ENCODE measurements at regions not wholly inside any gene's neighbourhood (a gene's known extent, or its start where the extent isn't known, plus 50 kb on each side); places are given as distances from the start of the nearest gene placed in this dataset.

DNA sequence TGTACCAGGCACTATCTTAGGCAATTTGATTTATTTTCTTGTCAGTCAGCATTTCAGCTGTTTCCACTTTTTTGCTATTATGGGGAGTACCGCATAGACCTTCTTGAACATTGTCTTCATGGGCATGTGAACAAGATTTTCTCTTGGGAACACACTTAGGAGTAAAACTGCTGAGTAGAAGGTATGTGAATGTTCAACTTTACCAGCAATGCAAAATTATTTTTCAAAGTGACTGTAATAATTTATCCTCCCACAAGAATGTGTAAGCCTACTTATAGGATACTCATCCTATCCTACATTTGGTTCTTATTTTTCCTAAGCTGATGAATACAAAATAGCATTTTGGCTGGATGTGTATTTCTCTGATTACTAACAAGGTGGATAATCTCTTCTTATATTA lies 132.0 kb upstream of the NAV2 start:
- Histone ChIP-seq H4K8ac (ENCODE audit: extremely low read depth, insufficient read depth, low read length) (no peak overlapping the region), H2BK5ac (ENCODE audit: low read depth, low read length) (no peak overlapping the region), H3K4me1 (replicated peaks in 1 of 4; ENCODE audit: control insufficient read depth in 3 of 4, insufficient read depth in 4 of 4, low read length in 3 of 4) (peaks cover 0 to 3% (median 0%) of the 10 kb centered on the region in 4 experiments; a peak in 1 of 7 replicates), H4K5ac (ENCODE audit: insufficient read length, low read depth, low read length) (no peak overlapping the region), H3K23me2 (ENCODE audit: low read depth, low read length) (0 out of 2 replicates have a peak, but pooled peaks cover under 1% of the 10 kb centered on the region), H2BK12ac (ENCODE audit: low read depth, low read length) (no peak overlapping the region), H2BK15ac (ENCODE audit: low read length) (no peak overlapping the region), H3K9me3 (ENCODE audit: insufficient read depth in 2 of 2, low read depth in 1 of 2, low read length in 1 of 2) (no peaks in the 10 kb centered on the region), H3K14ac (ENCODE audit: insufficient read length) (no peak overlapping the region), H3K36me3 (ENCODE audit: control insufficient read depth in 2 of 4, insufficient read depth in 4 of 4, low read length in 3 of 4) (no peaks in the 10 kb centered on the region), H3K4ac (replicated peaks; ENCODE audit: insufficient read length, low read depth, low read length) (no peak overlapping the region), H3K4me2 (ENCODE audit: insufficient read depth in 1 of 2, low read depth in 2 of 2, low read length in 2 of 2) (no peak overlapping the region), H2AK5ac (ENCODE audit: low read depth, low read length) (no peak overlapping the region), H2AFZ (ENCODE audit: low read length) (no peak overlapping the region), H3K27ac (ENCODE audit: low read depth, low read length) (no peak overlapping the region), H3K18ac (ENCODE audit: extremely low read depth, low read length) (no peak overlapping the region), H4K20me1 (replicated peaks in 1 of 2; ENCODE audit: control insufficient read depth in 1 of 2, insufficient read depth in 2 of 2, low read length in 2 of 2) (no peaks in the 10 kb centered on the region), H3K79me2 (ENCODE audit: control insufficient read depth in 1 of 2, insufficient read depth in 2 of 2, low read length in 2 of 2) (no peaks in the 10 kb centered on the region), H4K91ac (replicated peaks; ENCODE audit: insufficient read length, low read length) (no peak overlapping the region), H2BK20ac (ENCODE audit: low read length) (no peak overlapping the region), H3K4me3 (ENCODE audit: extremely low read depth in 1 of 4, insufficient read depth in 2 of 4, low read depth in 3 of 4, low read length in 4 of 4) (no peak overlapping the region), H3K23ac (ENCODE audit: insufficient read length) (no peak overlapping the region), H3K56ac (replicated peaks; ENCODE audit: insufficient read length, low read depth, low read length) (no peak overlapping the region), H3K79me1 (ENCODE audit: low read depth, low read length) (no peaks in the 10 kb centered on the region), H2BK120ac (replicated peaks; ENCODE audit: low read depth, low read length) (no peak overlapping the region), H3K27me3 (replicated peaks in 1 of 4; ENCODE audit: control insufficient read depth in 3 of 4, extremely low read depth in 1 of 4, insufficient read depth in 3 of 4, low read length in 3 of 4) (no peaks in the 10 kb centered on the region), H3K9ac (replicated peaks in 1 of 4; ENCODE audit: extremely low read depth in 1 of 4, low read depth in 3 of 4, low read length in 3 of 4) (no peak overlapping the region)
- FAIRE-seq: no peak
- WGBS, 2 experiments (ENCODE audit: extremely low coverage in 1 of 2, insufficient coverage in 1 of 2, insufficient read length in 1 of 2, insufficient replicate concordance in 2 of 2, low coverage in 1 of 2, low lambda C conversion rate in 2 of 2, missing lambda C conversion rate in 1 of 2): 92% methylated on average over 1 of the region's 1 CpG; no CpG with 5 or more reads in 1 of the 2 experiments
- ChIA-PET POLR2A (ENCODE audit: partially characterized antibody) (no interaction called here), CTCF (ENCODE audit: partially characterized antibody) (interaction anchor here (0.6 to 2.4 kb wide), 2 partner anchors 162 to 261 kb away, joined by 3 to 6 read pairs; no protein-coding TSS in a partner anchor)
- DNase-seq (ENCODE audit: low read depth in 1 of 2, low spot score in 2 of 2): no peak
- TF ChIP-seq EGR1 (IDR thresholded peaks at IDR 0.05; ENCODE audit: borderline replicate concordance, low read depth, low read length): no peak
- TF ChIP-seq YY1 (IDR thresholded peaks at IDR 0.05; ENCODE audit: low read depth, low read length): no peak
- no peak for TF ChIP-seq NRF1 (IDR thresholded peaks at IDR 0.05; ENCODE audit: low read depth, low read length)
- no peak for TF ChIP-seq MAFK (IDR thresholded peaks at IDR 0.05; ENCODE audit: low read depth, low read length)
- TF ChIP-seq RAD21 (IDR thresholded peaks at IDR 0.05 in 1 of 2, conservative IDR thresholded peaks at IDR 0.05 in 1 of 2; ENCODE audit: low read depth in 2 of 2, low read length in 2 of 2): no peak
- no peak for TF ChIP-seq RXRA (IDR thresholded peaks at IDR 0.05; ENCODE audit: insufficient read depth, low read depth, low read length)
- TF ChIP-seq SP1 (IDR thresholded peaks at IDR 0.05; ENCODE audit: low read depth, low read length): no peak
- TF ChIP-seq CEBPB (IDR thresholded peaks at IDR 0.05; ENCODE audit: low read depth, low read length): no peak
- TF ChIP-seq, protein P1, sequence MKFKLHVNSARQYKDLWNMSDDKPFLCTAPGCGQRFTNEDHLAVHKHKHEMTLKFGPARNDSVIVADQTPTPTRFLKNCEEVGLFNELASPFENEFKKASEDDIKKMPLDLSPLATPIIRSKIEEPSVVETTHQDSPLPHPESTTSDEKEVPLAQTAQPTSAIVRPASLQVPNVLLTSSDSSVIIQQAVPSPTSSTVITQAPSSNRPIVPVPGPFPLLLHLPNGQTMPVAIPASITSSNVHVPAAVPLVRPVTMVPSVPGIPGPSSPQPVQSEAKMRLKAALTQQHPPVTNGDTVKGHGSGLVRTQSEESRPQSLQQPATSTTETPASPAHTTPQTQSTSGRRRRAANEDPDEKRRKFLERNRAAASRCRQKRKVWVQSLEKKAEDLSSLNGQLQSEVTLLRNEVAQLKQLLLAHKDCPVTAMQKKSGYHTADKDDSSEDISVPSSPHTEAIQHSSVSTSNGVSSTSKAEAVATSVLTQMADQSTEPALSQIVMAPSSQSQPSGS (IDR thresholded peaks at IDR 0.05; ENCODE audit: low read length): no peak
- no peak for TF ChIP-seq TEAD4 (IDR thresholded peaks at IDR 0.05; ENCODE audit: low read depth, low read length)
- no peak for TF ChIP-seq BRCA1 (IDR thresholded peaks at IDR 0.05; ENCODE audit: low read depth, low read length)
- no peak for TF ChIP-seq TAF7 (optimal IDR thresholded peaks at IDR 0.05; ENCODE audit: borderline replicate concordance, low read depth, low read length)
- TF ChIP-seq RFX5 (IDR thresholded peaks at IDR 0.05; ENCODE audit: borderline replicate concordance, low read depth, low read length): no peak
- no peak for TF ChIP-seq NANOG (IDR thresholded peaks at IDR 0.05; ENCODE audit: insufficient read depth, low read depth, low read length, poor library complexity, severe bottlenecking)
